K562 (cell line): ENCODE measurements at regions not wholly inside any gene's neighbourhood (a gene's known extent, or its start where the extent isn't known, plus 50 kb on each side); places are given as distances from the start of the nearest gene placed in this dataset.

Experiments
- ATAC-seq: fragments of 200-7000 bp; cut with Tn5 transposase; 3 replicates; pipeline ENCODE4 v1.9.1; 2020; ENCODE audit warnings: moderate library complexity
- BruUV-seq: library from RNA; stranded (reverse); fragments of 400-500 nt; replicated peaks from 2 replicates; lab custom pipeline; 2021; lab: Mats Ljungman, UMichigan
- CTCF ChIA-PET: fragments of 300-600 bp; formaldehyde crosslinking; extraction: SDS; loops from one replicate; lab custom pipeline; 2021; ENCODE audit warnings: low intra/inter-chr PET ratio; lab: Yijun Ruan, JAX
- POLR2A ChIA-PET: fragments of 300-600, 350-650 bp; sonication (Branson Sonifier 250); formaldehyde crosslinking; extraction: SDS; loops from one replicate; lab custom pipeline; 2021; ENCODE audit warnings: antibody characterized with exemption, inconsistent platforms; lab: Yijun Ruan, JAX
- DNase-seq, 4 experiments: peaks; one replicate each; pipeline versions ENCODE4 v3.0.0 to v3.0.0-alpha.2; 2011 to 2018; ENCODE audit warnings: low spot score in 3 of 4, mixed read lengths in 3 of 4; ENCODE audit errors: extremely low read depth in 1 of 4
- FAIRE-seq: peaks from 2 replicates; lab custom pipeline; 2011; peaks lifted over from hg19 to GRCh38; lab: Jason Lieb, UNC
- H2AFZ ChIP-seq: 2 replicates; pipeline ENCODE4 v1.6.0; 2011; ENCODE audit warnings: low read depth, low read length, control low read depth, inconsistent platforms
- H3K27ac ChIP-seq: fragments of 200-600 bp; 3 replicates; pipeline ENCODE4 v1.8.0; 2011; ENCODE audit warnings: low read depth, mild to moderate bottlenecking, control low read depth, inconsistent platforms, low read length, moderate library complexity, mixed read lengths; ENCODE audit errors: extremely low read depth
- H3K27me3 ChIP-seq, 2 experiments: fragments of 300-600 bp in 1 of 2; 2 replicates in 1 of 2; 3 replicates in 1 of 2; pipeline versions ENCODE4 v1.6.0 to v1.8.0; 2011; ENCODE audit warnings: inconsistent platforms in 2 of 2, low read length in 2 of 2, mild to moderate bottlenecking in 1 of 2, mixed read lengths in 1 of 2, moderate library complexity in 1 of 2; ENCODE audit not compliant: control insufficient read depth in 2 of 2, insufficient read depth in 2 of 2
- H3K36me3 ChIP-seq: fragments of 300-600 bp; 3 replicates; pipeline ENCODE4 v1.8.0; 2011; ENCODE audit warnings: mild to moderate bottlenecking, low read length, inconsistent platforms; ENCODE audit not compliant: control insufficient read depth, insufficient read depth
- H3K4me1 ChIP-seq, 2 experiments: fragments of 200-600 bp in 1 of 2; replicated peaks in 1 of 2; 2 replicates in 1 of 2; 3 replicates in 1 of 2; pipeline versions ENCODE4 v1.5.1 to v1.8.0; 2011; ENCODE audit warnings: inconsistent platforms in 2 of 2, low read length in 2 of 2, mild to moderate bottlenecking in 1 of 2, mixed read lengths in 1 of 2, moderate library complexity in 1 of 2; ENCODE audit not compliant: control insufficient read depth in 2 of 2, insufficient read depth in 2 of 2
- H3K4me2 ChIP-seq: 2 replicates; pipeline ENCODE4 v1.6.1; 2011; ENCODE audit warnings: low read length, control low read depth, inconsistent platforms, mixed read lengths; ENCODE audit not compliant: insufficient read depth
- H3K4me3 ChIP-seq: fragments of 200-600 bp; sonication (generic), shearing (Covaris generic); 2 replicates; pipeline ENCODE4 v1.5.1; 2016; ENCODE audit warnings: control low read depth, inconsistent platforms
- H3K79me2 ChIP-seq: fragments of 200-600 bp; 3 replicates; pipeline ENCODE4 v1.8.0; 2011; ENCODE audit warnings: low read length, inconsistent platforms; ENCODE audit not compliant: control insufficient read depth, insufficient read depth
- H3K9ac ChIP-seq, 2 experiments: 2 replicates each; pipeline versions ENCODE4 v1.6.0 to v1.6.1; 2011; ENCODE audit warnings: low read depth in 2 of 2, low read length in 2 of 2, control low read depth in 1 of 2, inconsistent platforms in 1 of 2, mild to moderate bottlenecking in 1 of 2, mixed read lengths in 1 of 2; ENCODE audit not compliant: insufficient read depth in 1 of 2
- H3K9me1 ChIP-seq: one replicate; pipeline ENCODE4 v1.6.0; 2011; ENCODE audit warnings: inconsistent platforms, mild to moderate bottlenecking, low read length, moderate library complexity; ENCODE audit not compliant: control insufficient read depth, insufficient read depth
- H3K9me3 ChIP-seq: replicated peaks from 2 replicates; pipeline ENCODE4 v1.5.1; 2011; ENCODE audit warnings: low read depth, low read length, inconsistent platforms; ENCODE audit not compliant: control insufficient read depth, insufficient read depth
- H4K20me1 ChIP-seq: replicated peaks from 2 replicates; pipeline ENCODE4 v1.6.1; 2011; ENCODE audit warnings: low read length, inconsistent platforms, mixed read lengths; ENCODE audit not compliant: control insufficient read depth, insufficient read depth
- MYC ChIP-seq, 2 experiments: fragments of 250-450 bp in 1 of 2; sonication (Bioruptor Pico) in 1 of 2; IDR thresholded peaks; 2 replicates each; pipeline versions ENCODE4 v1.5.1 to v1.6.1; 2012 to 2021; ENCODE audit warnings: low read depth in 2 of 2, borderline replicate concordance in 1 of 2, improper control_type of control experiment in 1 of 2, low read length in 1 of 2, mild to moderate bottlenecking in 1 of 2, moderate library complexity in 1 of 2
- NELFE ChIP-seq: IDR thresholded peaks from 2 replicates; pipeline ENCODE4 v1.6.1; 2011; ENCODE audit warnings: mild to moderate bottlenecking; ENCODE audit not compliant: insufficient read depth, insufficient read length
- NR4A1 ChIP-seq, 2 experiments: fragments of 250-450 bp in 1 of 2; fragments of 450-650 bp in 1 of 2; sonication (Bioruptor Pico) in 1 of 2; IDR thresholded peaks; 2 replicates each; pipeline versions ENCODE4 v1.4.0 to v1.6.1; 2016 to 2020; ENCODE audit warnings: mild to moderate bottlenecking in 2 of 2, missing compliant biosample characterization in 1 of 2, missing genetic modification characterization in 1 of 2, moderate library complexity in 1 of 2
- RFX5 ChIP-seq: IDR thresholded peaks from 2 replicates; pipeline ENCODE4 v1.6.1; 2011; ENCODE audit warnings: low read depth, mild to moderate bottlenecking, improper control_type of control experiment, low read length
- ZNF282 ChIP-seq: sonication (generic); formaldehyde crosslinking; IDR thresholded peaks from 2 replicates; pipeline ENCODE4 v1.8.1; 2023; ENCODE audit warnings: missing genetic modification reagents
- ZNF445 ChIP-seq: fragments of 250-450 bp; sonication (Bioruptor Pico); IDR thresholded peaks from 2 replicates; pipeline ENCODE4 v1.4.0; 2020; ENCODE audit warnings: low read depth, mild to moderate bottlenecking, moderate library complexity
- ZSCAN29 ChIP-seq: fragments of 450-650 bp; IDR thresholded peaks from 2 replicates; pipeline ENCODE4 v1.6.1; 2017
- WGBS: fragments of 100-300 bp; shearing (Covaris generic); methylation state at CpG from one replicate; pipeline ENCODE4 v1.1.6; 2016; ENCODE audit warnings: low coverage, mixed read lengths; ENCODE audit not compliant: insufficient coverage; ENCODE audit errors: missing lambda C conversion rate; 5-methylcytosine and 5-hydroxymethylcytosine counted together
- in situ Hi-C: fragments of 300-500 bp; cut with MboI; formaldehyde crosslinking; loops from 4 replicates; pipeline ENCODE4 v1.15.0; 2018; ENCODE audit warnings: inconsistent platforms, mixed read lengths
- intact Hi-C: fragments of 100-400 bp; cut with micrococcal nuclease; formaldehyde crosslinking; loops from 2 replicates; pipeline ENCODE4 v1.14.2; 2022
- TF ChIP-seq, protein P1 (sequence below): fragments of 450-650 bp; IDR thresholded peaks from 2 replicates; pipeline ENCODE4 v1.6.1; 2018; ENCODE audit not compliant: partially characterized antibody
- TF ChIP-seq, protein P2 (sequence below): fragments of 250-450 bp; sonication (Bioruptor Pico); IDR thresholded peaks from 2 replicates; pipeline ENCODE4 v1.5.0; 2020; ENCODE audit warnings: mild to moderate bottlenecking

DNA sequence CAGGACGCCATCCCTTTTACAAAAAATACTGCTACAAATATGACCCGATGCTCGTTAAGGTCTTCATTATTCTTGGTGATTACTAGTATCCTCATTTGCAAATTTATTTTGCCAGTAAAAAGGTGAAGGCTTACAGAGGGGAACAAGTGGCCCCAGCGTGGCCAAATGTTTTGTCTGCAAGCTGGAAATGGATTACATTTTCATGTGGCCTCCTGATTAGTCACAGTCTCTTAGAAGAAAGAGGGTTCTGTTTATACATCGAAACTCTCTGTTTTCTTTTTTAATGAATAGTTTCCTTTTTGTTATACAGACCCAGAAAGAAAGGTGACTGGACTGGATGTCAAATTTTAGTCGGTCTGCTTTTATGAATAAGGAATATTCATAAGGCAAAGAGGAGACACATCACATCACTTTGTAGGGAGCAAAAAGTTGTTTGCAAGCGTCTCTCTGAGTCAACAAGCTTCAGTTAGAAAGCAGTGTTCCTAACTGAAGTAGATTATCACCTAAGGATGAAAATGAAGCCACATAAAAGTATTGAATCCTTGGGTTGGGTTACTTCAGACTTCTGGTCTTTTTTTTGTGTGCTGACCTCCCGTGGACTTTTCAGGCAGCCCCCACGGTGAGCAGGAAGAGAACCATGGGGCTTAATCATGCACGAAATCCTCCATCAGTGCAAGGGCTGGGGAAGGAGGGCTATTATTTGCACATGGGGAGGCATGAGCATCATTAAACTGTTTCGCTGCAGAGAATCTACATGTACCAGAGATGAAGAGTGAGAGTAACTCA is 125.6 kb downstream of the ARSF start:
- ChIA-PET POLR2A (no interaction called here), CTCF (no interaction called here)
- Histone ChIP-seq H3K9me3 (no peaks in the 10 kb centered on the region), H3K9me1 (no peaks in the 10 kb centered on the region), H3K4me1 (no peaks in the 10 kb centered on the region), H3K9ac (no peak overlapping the region), H3K27ac (no peak overlapping the region), H3K79me2 (no peaks in the 10 kb centered on the region), H4K20me1 (no peaks in the 10 kb centered on the region), H3K36me3 (no peaks in the 10 kb centered on the region), H3K27me3 (no peaks in the 10 kb centered on the region), H3K4me2 (no peak overlapping the region), H3K4me3 (no peak overlapping the region), H2AFZ (no peak overlapping the region)
- in situ Hi-C loops: no loop called here
- no TSS peak for BruUV-seq
- FAIRE-seq: no peak
- no peak for ATAC-seq
- no peak for DNase-seq
- intact Hi-C loops: no loop called here
- TF ChIP-seq ZNF445 (CRISPR knock-in tag): no peak
- TF ChIP-seq NELFE: no peak
- no peak for TF ChIP-seq NR4A1 (CRISPR knock-in tag; IDR thresholded peaks at IDR 0.05)
- TF ChIP-seq NR4A1 (tag; IDR thresholded peaks at IDR 0.05): no peak
- no peak for TF ChIP-seq ZSCAN29
- WGBS: 3% methylated on average over 9 of the region's 11 CpGs

DNA sequence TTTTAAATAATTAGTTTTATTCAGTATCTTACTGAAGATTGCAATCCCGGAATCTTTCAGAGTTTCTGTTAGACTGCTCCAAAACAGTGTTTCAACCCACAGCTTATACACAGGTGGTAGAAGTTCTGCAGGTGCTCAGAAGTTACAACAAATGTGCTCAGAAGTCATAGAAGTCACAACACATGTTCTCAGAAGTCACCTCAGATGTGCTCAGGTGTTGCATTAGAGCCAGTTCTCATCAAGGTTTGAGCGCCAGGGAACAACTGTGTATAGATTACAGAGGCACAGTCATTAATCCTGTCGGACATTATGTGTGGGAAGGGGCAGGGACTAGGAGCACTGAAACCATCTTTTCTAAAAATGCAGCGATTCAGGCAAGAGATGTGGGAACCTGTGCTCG is 124.5 kb downstream of the ARSF start:
- POLR2A ChIA-PET: no interaction called here
- H3K27ac ChIP-seq: no peak overlapping the region
- no peaks in the 10 kb centered on the region for H4K20me1 ChIP-seq
- DNase-seq: no peak
- no TSS peak for BruUV-seq
- H3K9me3 ChIP-seq: no peaks in the 10 kb centered on the region
- H3K9ac ChIP-seq: no peak overlapping the region
- no peaks in the 10 kb centered on the region for H3K9me1 ChIP-seq
- no peaks in the 10 kb centered on the region for H3K79me2 ChIP-seq
- no peak overlapping the region for H3K4me3 ChIP-seq
- no peaks in the 10 kb centered on the region for H3K4me1 ChIP-seq
- CTCF ChIA-PET: no interaction called here
- no peak for ATAC-seq
- H3K4me2 ChIP-seq: no peak overlapping the region
- intact Hi-C loops: no loop called here
- WGBS: 0% methylated on average over 5 of the region's 5 CpGs
- H3K27me3 ChIP-seq: no peaks in the 10 kb centered on the region
- in situ Hi-C loops: no loop called here
- no peak for FAIRE-seq
- H2AFZ ChIP-seq: no peak overlapping the region
- no peaks in the 10 kb centered on the region for H3K36me3 ChIP-seq
- no peak for TF ChIP-seq MYC (IDR thresholded peaks at IDR 0.05; ENCODE audit: low read depth, low read length)
- TF ChIP-seq MYC (CRISPR knock-in tag; IDR thresholded peaks at IDR 0.05; ENCODE audit: borderline replicate concordance, low read depth): no peak
- no peak for TF ChIP-seq RFX5
- TF ChIP-seq ZNF282: no peak
- TF ChIP-seq, protein P1, sequence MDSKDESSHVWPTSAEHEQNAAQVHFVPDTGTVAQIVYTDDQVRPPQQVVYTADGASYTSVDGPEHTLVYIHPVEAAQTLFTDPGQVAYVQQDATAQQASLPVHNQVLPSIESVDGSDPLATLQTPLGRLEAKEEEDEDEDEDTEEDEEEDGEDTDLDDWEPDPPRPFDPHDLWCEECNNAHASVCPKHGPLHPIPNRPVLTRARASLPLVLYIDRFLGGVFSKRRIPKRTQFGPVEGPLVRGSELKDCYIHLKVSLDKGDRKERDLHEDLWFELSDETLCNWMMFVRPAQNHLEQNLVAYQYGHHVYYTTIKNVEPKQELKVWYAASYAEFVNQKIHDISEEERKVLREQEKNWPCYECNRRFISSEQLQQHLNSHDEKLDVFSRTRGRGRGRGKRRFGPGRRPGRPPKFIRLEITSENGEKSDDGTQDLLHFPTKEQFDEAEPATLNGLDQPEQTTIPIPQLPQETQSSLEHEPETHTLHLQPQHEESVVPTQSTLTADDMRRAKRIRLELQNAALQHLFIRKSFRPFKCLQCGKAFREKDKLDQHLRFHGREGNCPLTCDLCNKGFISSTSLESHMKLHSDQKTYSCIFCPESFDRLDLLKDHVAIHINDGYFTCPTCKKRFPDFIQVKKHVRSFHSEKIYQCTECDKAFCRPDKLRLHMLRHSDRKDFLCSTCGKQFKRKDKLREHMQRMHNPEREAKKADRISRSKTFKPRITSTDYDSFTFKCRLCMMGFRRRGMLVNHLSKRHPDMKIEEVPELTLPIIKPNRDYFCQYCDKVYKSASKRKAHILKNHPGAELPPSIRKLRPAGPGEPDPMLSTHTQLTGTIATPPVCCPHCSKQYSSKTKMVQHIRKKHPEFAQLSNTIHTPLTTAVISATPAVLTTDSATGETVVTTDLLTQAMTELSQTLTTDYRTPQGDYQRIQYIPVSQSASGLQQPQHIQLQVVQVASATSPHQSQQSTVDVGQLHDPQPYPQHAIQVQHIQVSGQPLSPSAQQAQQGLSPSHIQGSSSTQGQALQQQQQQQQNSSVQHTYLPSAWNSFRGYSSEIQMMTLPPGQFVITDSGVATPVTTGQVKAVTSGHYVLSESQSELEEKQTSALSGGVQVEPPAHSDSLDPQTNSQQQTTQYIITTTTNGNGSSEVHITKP: no peak
- TF ChIP-seq, protein P2, sequence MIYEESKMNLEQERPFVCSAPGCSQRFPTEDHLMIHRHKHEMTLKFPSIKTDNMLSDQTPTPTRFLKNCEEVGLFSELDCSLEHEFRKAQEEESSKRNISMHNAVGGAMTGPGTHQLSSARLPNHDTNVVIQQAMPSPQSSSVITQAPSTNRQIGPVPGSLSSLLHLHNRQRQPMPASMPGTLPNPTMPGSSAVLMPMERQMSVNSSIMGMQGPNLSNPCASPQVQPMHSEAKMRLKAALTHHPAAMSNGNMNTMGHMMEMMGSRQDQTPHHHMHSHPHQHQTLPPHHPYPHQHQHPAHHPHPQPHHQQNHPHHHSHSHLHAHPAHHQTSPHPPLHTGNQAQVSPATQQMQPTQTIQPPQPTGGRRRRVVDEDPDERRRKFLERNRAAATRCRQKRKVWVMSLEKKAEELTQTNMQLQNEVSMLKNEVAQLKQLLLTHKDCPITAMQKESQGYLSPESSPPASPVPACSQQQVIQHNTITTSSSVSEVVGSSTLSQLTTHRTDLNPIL (CRISPR knock-in tag): no peak
